Non-pigmented ciliary epithelial cell (primary cell): ENCODE measurements at regions not wholly inside any gene's neighbourhood (a gene's known extent, or its start where the extent isn't known, plus 50 kb on each side); places are given as distances from the start of the nearest gene placed in this dataset.
A peak's percentile ranks its signal among the peaks of the same experiment; 100 is the strongest.
"Not testable (repeated sequence)": the region's sequence is repeated elsewhere in the genome, so short reads cannot be mapped to it uniquely, and the experiment has no call there.

Experiments used
- DNase-seq: peaks from one replicate; pipeline ENCODE4 v3.0.0-alpha.2; 2010; ENCODE audit warnings: low read depth

DNA sequence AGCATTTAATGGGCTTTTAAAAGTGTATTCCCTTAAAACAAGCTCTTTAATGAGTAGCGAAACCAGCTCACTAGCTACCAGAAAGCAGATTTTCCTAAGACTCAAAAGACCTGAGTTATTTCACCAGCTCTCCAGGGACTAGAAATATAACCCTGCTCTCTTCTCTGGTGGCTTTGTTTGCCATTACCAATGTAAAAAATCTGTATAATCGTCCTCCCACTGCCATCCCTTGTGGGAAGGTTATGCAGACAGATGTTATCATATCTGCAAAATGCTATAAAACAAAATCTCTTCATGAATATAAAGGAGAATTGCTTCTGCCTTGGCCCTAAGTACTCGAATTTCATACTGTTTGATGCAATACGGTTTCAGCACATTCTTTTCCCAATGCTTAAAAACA is 335.2 kb downstream of the NUP35 start:
- DNase-seq, result no peak

- DNase-seq, result no peak
These were observed 339.6 kb downstream of the NUP35 start for GRCh38 chr2:183463821-183464220.

DNA sequence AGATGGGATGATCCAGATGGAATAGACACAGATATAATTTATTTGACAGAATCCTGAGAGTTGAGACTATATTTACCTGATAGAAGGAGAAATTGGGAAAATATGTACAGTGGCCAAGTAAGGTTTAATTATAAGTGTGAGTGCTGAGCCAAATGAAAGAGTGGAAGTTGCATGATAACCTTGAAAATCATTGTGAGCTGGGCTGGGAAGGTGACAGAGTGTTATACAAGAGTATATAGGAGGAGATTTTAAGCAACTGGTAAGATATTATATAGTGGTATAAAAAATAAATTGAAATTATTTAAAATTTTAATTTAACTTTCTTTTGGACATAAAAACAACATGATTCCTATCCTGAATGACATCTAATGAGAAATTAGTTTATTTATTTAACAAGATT is 340.8 kb downstream of the NUP35 start:
- DNase-seq, result no peak

DNA sequence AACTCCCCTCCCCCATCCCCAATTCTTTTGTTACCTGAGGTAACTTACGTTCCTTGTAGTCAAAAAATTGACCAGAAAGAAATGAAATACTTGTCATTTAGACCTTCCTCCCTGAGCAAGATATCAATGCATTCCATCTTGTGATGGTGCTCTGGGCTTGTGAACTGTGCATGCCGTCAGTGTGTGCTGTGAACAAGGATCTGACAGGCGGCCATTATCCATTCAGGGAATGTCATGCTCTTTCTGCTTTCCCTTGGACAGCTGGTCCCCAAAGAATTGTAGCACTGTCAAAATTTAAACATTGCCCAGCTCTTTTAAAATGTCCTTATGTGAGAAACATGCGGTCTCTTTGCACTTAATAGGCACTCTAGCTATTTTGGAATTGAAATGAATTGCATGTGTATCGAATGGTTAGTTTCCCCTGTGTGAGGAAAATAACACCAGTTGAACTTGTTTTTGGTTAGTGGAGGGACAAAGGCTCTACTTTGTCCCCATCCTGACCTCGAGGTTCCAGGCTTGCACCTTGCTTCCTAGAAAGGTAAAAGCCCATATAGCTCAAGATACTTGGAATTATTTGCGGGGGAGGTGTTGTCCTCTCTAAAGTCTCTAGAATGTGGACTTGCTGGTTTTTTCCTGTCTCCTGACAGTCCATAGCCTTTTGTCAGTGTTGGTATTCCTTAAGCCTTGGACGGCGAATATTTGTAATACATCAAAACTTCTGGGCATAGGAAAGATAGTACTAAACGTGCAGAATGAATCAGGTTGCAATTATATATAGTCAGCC is 350.9 kb downstream of the NUP35 start:
- no peak for DNase-seq

GRCh38 chr2:183476490-183476889 is 352.2 kb downstream of the NUP35 start:
- DNase-seq, result no peak

- no peak for DNase-seq
These were observed 353.1 kb downstream of the NUP35 start for GRCh38 chr2:183477296-183477695.

DNA sequence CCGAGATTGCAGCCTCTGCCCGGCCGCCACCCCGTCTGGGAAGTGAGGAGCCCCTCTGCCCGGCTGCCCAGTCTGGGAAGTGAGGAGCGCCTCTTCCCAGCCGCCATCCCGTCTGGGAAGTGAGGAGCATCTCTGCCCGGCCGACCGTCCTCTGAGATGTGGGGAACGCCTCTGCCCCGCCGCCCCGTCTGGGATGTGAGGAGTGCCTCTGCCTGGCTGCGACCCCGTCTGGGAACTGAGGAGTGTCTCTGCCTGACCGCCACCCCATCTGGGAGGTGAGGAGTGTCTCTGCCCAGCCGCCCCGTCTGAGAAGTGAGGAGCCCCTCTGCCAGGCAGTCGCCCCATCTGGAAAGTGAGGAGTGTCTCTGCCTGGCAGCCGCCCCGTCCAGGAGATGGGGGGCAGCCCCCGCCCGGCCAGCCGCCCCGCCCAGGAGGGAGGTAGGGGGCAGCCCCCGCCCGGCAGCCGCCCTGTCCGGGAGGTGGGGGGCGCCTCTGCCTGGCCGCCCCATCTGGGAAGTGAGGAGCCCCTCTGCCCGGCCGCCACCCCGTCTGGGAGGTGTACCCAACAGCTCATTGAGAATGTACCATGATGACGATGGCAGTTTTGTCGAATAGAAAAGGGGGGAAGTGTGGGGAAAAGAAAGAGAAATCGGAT is 354.8 kb downstream of the NUP35 start:
- DNase-seq, result not testable (repeated sequence)

DNA sequence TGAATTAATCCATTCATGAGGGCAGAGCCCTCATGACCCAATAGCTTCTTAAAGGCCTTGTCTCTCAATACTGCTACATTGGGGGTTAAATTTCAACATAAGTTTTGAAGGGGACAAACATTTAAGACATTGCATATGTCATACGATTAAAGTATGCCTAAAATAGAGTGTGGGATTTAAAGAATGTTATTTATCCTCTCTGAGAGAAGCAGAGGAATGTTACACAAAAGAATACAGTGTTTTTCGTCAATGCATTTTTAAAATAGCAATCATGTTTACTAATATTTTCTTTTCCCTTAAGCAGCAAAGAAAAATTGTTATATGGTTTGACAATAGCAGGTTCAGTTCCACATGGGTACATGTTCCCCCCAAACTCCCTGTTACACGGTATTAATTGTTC is 363.1 kb downstream of the NUP35 start:
- no peak for DNase-seq

DNA sequence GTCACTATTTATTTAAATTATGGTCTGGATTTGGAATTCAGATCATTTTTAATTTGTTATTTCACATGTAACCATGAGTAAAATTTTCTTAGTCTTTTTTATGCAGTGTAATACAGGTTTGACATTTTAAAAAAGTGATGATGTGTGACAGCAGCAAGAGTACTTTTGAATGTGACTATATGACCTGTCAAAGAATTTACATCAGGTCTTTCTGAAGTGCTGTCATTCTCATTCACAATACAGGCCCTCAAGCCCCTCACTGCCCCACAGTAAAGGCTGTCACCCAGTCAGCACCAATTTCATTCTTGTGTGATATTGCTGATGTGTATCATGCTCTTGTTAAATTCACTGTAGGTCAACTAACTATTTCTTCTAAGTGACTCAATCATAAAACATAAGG is 364.2 kb downstream of the NUP35 start:
- no peak for DNase-seq

DNA sequence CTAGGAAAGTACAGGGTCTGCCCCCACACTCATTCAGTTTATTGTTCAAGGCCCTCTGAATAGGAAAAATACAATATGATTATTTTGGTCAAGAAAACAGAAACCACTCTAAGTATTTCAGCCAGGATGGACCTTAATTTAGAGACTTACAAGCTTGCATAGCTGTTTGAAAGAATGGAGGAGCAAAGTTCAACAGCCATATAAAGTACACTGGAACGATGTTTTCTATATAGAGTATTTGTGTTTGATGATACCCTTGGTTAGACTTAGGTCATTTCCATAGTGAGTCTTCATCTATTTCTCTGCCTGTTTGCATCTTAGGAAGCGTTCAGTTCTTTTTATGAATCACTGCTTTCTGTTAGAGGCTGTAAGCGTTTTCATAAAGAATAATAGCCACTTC is 366.2 kb downstream of the NUP35 start:
- DNase-seq, result no peak

DNA sequence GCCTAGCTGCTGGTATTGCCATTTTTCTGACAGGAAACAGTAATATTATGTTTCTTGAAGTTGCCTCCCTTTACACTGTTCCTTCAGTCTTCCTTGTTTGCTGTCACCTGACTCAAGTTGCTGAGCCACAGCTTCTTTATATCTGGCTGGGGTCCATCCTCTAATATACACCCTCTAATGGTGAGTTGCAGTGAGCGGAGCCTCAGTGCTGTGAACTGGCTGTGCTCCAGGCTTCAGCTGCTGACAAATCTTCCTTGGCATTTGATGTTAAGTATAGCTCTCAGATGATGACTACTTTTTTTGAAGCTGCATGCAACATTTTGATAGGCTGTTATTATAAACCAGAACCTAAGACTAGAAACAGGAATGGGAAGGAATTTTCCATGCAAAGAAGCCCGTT is 366.7 kb downstream of the NUP35 start:
- DNase-seq, result peak; percentile 17

DNA sequence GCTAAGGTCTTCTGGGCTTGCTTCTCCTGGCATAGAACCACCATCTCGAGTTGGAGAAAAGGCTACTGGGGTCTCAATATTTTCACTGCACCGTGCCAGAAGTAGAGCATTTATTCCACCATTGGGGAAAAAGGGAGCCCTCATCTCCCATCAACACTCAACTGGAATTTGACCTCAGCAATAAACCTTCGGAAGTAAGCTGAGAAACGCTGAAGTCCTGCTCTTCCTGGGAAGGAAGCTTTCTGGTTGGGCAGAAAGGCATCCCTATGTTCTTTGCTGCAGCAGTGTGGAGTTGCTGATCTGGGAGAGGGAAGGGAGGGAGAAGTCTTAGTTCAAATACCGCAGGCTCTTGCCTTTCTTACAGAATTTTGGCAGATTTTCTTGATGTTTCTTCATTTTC is 368.8 kb downstream of the NUP35 start:
- no peak for DNase-seq

DNA sequence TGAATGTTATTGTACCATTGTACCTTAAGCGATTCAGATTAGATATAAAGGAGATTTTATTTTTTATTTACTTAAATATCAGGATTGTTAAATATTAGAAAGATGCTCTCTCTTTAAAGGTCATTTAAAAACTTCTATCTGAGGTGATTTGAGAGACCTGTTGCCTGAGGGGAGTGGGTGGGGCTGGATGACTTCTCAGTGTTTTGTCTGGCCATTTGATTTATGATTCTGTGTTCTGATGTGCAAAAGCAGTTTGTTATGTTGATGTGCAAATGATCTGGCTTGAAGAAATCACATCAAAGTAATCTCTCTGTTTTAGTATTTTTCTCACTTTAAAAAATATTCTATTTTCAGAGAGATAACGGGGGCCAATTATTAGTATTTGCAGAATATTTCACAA is 370.8 kb downstream of the NUP35 start:
- no peak for DNase-seq

DNA sequence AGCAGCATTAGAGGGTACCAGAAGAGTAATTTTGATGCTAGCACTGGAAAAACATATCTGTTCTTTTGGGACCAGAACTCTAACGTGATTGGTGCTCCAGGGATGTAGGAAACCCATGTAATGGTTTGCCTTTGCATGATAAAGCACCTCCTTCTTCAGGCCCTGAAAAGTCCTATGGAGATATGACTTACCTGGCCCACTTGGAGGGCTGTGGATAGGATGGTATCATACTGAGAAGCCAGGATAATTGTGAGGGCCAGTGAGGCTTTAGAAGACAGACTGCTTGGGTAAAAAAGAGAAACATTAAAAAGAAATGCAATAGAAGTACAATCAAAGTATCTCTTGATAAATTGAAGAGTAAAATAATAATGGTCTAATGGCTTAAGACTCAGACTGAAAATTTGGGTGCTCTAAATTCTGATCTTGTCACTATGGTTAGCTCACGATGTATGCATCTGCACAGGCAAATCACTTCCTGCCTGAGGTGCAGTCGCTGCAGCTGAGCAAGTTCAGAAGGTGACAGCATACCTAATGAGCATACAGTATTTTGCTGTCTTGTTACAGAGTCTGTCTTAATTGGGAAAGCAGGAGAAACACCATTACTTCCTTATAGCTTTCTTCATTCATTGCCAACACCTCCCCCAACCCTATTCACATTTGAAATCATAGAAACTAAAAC is 371.5 kb downstream of the NUP35 start:
- no peak for DNase-seq

GRCh38 chr2:183497861-183498260 is 373.6 kb downstream of the NUP35 start:
- no peak for DNase-seq

DNA sequence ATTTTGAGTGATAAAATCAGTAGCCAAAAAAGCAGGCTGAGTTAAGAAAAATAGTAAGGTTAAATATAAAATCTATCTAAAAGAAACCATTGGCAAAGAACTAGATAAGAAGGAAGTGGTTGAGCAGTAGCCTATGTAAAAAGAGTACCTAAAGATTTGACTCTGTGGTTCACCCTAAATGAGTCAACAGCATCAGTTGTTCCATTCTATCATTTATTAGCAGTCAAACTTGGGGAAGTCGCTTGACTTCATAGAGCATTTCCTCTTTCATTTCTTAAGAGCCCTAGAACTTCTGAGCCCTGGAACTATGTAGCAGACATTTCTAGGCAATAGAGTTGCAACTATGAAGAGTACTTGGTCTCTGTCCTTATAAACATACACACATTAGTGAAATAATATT is 381.7 kb downstream of the NUP35 start:
- DNase-seq, result no peak

GRCh38 chr2:183511154-183511553 is 386.9 kb downstream of the NUP35 start:
- no peak for DNase-seq

DNA sequence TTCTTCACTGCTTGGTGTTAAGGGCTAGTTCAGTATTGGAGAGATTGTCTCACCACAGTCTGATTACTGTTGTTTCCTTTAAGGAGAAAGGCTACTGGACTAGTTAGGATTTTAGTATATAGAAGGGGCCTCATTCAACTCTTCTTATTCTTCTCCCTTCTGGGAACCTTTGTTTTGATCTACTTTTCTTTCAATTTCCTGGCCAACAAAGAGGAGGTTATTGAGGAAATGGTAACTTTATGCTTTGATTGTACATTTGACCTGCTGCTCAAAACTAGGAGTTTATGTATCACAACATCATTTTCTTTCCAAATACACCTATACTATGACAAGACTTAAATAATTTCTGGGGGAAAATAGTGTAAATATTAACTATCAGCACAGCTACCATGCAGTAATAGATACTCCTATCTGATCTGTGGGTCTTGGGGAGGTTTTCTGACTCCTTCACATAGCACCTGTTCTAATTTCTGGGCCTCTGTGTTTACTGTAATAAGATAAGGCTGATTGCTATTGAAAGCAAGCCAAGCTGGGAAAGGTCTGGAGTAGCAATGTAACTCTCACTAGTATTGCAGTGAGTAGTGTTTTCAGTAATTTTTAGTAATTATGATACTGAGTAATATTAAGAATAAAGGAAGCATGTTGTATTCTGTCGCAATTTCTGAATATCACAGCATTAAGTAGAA is 395.3 kb downstream of the NUP35 start:
- DNase-seq, result no peak

GRCh38 chr2:183521911-183522310 is 397.7 kb downstream of the NUP35 start:
- no peak for DNase-seq

DNA sequence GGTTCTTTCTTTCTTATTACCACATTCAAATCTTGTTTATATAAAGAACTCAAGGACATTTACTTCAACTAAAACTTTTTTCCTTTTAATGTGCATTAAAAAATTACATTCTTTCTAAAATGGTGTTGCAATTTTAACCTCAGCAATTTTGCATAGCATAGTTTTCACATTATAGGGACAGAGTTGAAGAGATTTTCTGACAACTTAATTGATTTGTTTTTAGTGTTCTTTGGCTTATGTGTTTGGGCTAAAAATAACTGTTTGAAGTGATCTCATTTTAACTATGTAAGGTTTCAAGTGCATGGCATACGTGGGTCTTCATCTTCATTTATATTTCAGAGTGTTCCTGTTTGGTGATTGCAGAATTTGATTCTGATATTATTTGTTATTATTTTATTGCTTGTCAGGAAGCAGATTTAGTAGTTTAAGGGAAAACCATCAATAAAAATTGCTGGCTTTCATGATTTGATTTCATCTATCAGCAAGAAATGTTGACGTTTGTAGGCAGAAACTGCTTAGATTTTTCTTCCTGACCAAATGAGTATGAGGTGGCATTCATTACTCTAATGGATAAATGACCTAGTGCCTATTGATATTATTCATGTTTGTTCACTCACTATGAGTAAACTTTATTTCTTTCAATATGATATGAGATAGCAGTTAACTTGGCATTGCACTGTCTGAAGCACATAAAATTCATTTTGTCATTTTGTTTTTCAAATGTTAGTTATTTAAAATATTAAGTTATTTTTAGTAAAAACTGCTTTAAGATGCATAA is 398.4 kb downstream of the NUP35 start:
- no peak for DNase-seq

DNA sequence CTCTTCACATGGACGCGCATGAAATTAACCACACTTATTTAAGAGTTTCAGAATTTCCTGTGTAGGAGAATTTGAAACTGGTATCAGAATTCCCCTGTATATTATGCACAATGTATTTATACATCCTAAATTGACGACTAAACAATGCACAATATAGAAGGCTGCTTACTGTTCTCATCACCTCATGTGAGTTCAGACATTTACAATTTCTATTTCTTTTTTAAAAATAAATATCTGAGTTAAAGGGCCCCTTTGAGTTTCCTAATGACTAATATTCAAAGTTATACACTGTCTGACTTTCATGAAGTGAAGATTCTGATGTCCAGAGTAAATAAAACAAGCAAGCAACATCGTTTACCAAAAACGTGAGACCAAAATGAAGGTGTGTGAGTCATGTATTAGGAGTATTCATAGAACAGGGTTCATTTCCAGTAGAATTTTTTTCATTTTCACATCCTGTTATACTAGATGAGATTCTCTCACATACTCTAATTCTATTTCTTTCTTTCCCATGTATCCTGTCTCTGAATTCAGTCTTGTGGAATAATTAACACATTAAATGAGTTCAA is 406.2 kb downstream of the NUP35 start:
- no peak for DNase-seq

DNA sequence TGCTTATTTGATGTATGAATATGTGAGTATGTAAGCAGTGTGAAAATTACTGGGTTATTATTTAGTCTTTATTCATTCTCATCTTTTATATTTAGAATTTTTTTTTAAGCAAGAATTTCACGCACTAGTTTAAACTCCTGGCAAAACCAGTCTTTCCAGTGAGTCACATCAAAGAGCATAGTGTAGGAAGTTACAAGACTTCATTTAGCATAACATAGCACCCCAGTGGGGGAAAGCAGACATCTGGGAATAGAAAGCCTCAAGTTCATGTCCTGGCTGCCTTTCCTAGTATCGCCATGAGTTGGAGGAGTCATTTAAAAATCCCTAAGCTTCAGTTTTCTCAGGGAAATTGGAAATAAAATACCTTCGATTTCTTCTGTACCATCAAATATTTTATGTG is 408.3 kb downstream of the NUP35 start:
- DNase-seq, result no peak
